ENCODE measurements at regions not wholly inside any gene's neighbourhood (a gene's known extent, or its start where the extent isn't known, plus 50 kb on each side); places are given as distances from the start of the nearest gene placed in this dataset.
"Not testable (repeated sequence)": the region's sequence is repeated elsewhere in the genome, so short reads cannot be mapped to it uniquely, and the experiment has no call there.

DNA sequence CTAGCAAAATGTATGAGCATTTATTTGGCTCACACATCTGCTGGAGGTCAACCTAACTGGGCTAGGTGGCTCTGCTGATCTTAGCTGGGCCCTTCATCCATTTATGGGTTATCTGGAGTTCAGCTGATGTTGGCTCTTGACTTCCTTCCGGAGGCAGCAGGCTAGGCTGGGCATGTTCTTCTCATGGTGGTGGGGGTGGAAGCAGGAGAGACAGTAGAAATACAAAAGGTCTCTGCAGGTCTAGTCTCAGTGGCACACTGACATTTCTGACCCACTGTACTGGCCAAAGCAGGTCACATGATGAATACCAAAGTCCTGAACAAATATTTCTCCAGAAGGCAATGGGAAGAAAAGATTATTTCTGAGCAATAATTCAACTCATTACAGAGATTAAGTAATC, 334.6 kb downstream of the CRPPA start:
- H3K36me3 ChIP-seq, result no peaks in the 10 kb centered on the region
- no peaks in the 10 kb centered on the region for H3K9me3 ChIP-seq
- peaks cover 14% of the 10 kb centered on the region for H3K4me1 ChIP-seq
- DNase-seq (ENCODE audit: extremely low spot score in 2 of 2), result no peak
- TF ChIP-seq CTCF (IDR thresholded peaks at IDR 0.05), result no peak
- no peak for TF ChIP-seq POLR2A (IDR thresholded peaks at IDR 0.05)
- no peak for TF ChIP-seq POLR2AphosphoS5 (IDR thresholded peaks at IDR 0.05; ENCODE audit: insufficient read depth in 1 of 2, low read depth in 1 of 2)
- H3K27ac ChIP-seq, result no peak overlapping the region
- no peaks in the 10 kb centered on the region for H3K27me3 ChIP-seq
- H3K4me3 ChIP-seq, result no peak overlapping the region
- intact Hi-C loops (cut with DNase I), result no loop called here

DNA sequence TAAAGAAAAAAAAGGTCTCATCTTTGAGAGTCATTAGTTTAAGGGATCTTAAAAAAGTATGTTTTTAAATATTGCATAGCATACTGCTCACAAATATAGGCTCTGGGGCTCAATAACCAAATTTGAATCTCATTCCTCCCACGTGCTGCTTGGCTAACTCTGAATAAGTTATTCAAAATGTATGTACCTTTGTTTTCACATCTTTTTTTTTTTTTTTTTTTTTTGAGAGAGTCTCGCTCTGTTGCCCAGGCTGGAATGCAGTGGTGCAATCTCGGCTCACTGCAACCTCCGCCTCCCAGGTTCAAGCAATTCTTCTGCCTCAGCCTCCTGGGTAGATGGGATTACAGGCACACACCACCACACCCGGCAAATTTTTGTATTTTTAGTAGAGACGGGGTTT, 335.6 kb downstream of the CRPPA start:
- DNase-seq (ENCODE audit: extremely low spot score in 2 of 2); H3K27me3 ChIP-seq; H3K9me3 ChIP-seq; H3K4me3 ChIP-seq; H3K36me3 ChIP-seq; H3K27ac ChIP-seq; intact Hi-C loops (cut with DNase I): not testable (repeated sequence)
- peaks cover 14% of the 10 kb centered on the region for H3K4me1 ChIP-seq

DNA sequence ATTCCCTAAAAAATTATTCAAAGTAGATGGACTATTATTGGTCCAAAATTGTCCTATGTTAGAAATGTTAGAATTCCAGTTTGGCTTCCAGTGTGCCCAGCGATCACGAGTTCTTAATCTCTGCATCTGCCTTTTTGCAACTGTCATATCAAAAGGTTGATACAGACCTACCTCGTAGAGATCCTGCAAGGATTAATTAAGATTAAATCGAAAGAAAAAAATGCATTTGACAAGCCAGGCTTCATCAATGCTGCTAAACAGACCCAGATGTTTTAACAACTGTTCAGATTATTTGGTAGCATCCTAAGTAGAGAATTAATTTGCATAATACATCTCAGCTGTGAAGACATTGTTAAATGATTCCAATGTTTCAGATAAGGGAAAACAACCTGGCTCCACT, 336.5 kb downstream of the CRPPA start:
- TF ChIP-seq POLR2AphosphoS5 (IDR thresholded peaks at IDR 0.05; ENCODE audit: insufficient read depth in 1 of 2, low read depth in 1 of 2), result no peak
- no peak for TF ChIP-seq CTCF (IDR thresholded peaks at IDR 0.05)
- no peak for TF ChIP-seq POLR2A (IDR thresholded peaks at IDR 0.05)
- no peak overlapping the region for H3K27ac ChIP-seq
- H3K4me3 ChIP-seq, result no peak overlapping the region
- peaks cover 14% of the 10 kb centered on the region for H3K4me1 ChIP-seq
- H3K9me3 ChIP-seq, result no peaks in the 10 kb centered on the region
- DNase-seq (ENCODE audit: extremely low spot score in 2 of 2), result no peak
- no peaks in the 10 kb centered on the region for H3K36me3 ChIP-seq
- intact Hi-C loops (cut with DNase I), result no loop called here
- no peaks in the 10 kb centered on the region for H3K27me3 ChIP-seq

- intact Hi-C loops (cut with DNase I), result no loop called here
- Histone ChIP-seq H3K27ac (no peak overlapping the region), H3K4me1 (peaks cover 14% of the 10 kb centered on the region), H3K27me3 (no peaks in the 10 kb centered on the region), H3K9me3 (no peaks in the 10 kb centered on the region), H3K36me3 (no peaks in the 10 kb centered on the region), H3K4me3 (no peak overlapping the region)
- TF ChIP-seq POLR2A (IDR thresholded peaks at IDR 0.05) (no peak), CTCF (IDR thresholded peaks at IDR 0.05) (no peak), POLR2AphosphoS5 (IDR thresholded peaks at IDR 0.05; ENCODE audit: insufficient read depth in 1 of 2, low read depth in 1 of 2) (no peak)
- no peak for DNase-seq (ENCODE audit: extremely low spot score in 2 of 2)
These were observed 337.0 kb downstream of the CRPPA start for GRCh38 chr7:16084370-16084769.

DNA sequence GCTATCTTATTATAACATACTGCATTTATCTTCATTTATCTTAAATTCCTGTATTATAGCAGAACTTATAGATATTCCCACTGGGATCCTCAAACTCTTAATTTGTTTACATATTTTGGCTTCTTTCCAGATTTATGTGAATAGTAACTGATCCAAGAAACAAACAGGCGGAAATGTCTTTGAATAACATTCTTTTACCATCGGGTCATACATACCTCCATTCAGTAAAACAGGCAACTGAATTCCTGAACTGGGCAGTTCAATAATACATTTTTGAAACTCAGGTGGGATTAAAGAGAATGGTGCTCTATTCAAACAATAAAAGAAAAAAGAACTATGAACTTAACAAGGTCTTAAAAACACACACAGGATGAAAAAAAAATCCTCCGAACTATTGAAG, 337.4 kb downstream of the CRPPA start:
- no peak for TF ChIP-seq CTCF (IDR thresholded peaks at IDR 0.05)
- TF ChIP-seq POLR2A (IDR thresholded peaks at IDR 0.05), result no peak
- TF ChIP-seq POLR2AphosphoS5 (IDR thresholded peaks at IDR 0.05; ENCODE audit: insufficient read depth in 1 of 2, low read depth in 1 of 2), result no peak
- Histone ChIP-seq H3K4me1 (peaks cover 14% of the 10 kb centered on the region), H3K36me3 (no peaks in the 10 kb centered on the region), H3K9me3 (no peaks in the 10 kb centered on the region), H3K27ac (no peak overlapping the region), H3K4me3 (no peak overlapping the region), H3K27me3 (no peaks in the 10 kb centered on the region)
- intact Hi-C loops (cut with DNase I), result no loop called here
- DNase-seq (ENCODE audit: extremely low spot score in 2 of 2), result no peak

GRCh38 chr7:16080131-16080530, 341.2 kb downstream of the CRPPA start:
- DNase-seq (ENCODE audit: extremely low spot score in 2 of 2), result no peak
- no peak for TF ChIP-seq POLR2AphosphoS5 (IDR thresholded peaks at IDR 0.05; ENCODE audit: insufficient read depth in 1 of 2, low read depth in 1 of 2)
- TF ChIP-seq POLR2A (IDR thresholded peaks at IDR 0.05), result no peak
- no peak for TF ChIP-seq CTCF (IDR thresholded peaks at IDR 0.05)
- H3K36me3 ChIP-seq, result no peaks in the 10 kb centered on the region
- no peak overlapping the region for H3K4me3 ChIP-seq
- H3K4me1 ChIP-seq, result peaks cover 14% of the 10 kb centered on the region
- intact Hi-C loops (cut with DNase I), result no loop called here
- no peaks in the 10 kb centered on the region for H3K9me3 ChIP-seq
- H3K27me3 ChIP-seq, result no peaks in the 10 kb centered on the region
- no peak overlapping the region for H3K27ac ChIP-seq

All from vagina (tissue), 2 donors.